Bronchial epithelial cell (primary cell): ENCODE measurements at regions not wholly inside any gene's neighbourhood (a gene's known extent, or its start where the extent isn't known, plus 50 kb on each side); places are given as distances from the start of the nearest gene placed in this dataset.
"Not testable (repeated sequence)": the region's sequence is repeated elsewhere in the genome, so short reads cannot be mapped to it uniquely, and the experiment has no call there.

ENCODE experiments used
- DNase-seq: peaks from one replicate; pipeline ENCODE4 v3.0.0-alpha.2; 2010; ENCODE audit warnings: low read depth
- FAIRE-seq: peaks from 2 replicates; lab custom pipeline; 2011; peaks lifted over from hg19 to GRCh38; lab: Jason Lieb, UNC
- H3K27me3 ChIP-seq: 2 replicates; pipeline ENCODE4 v1.5.1; 2011; ENCODE audit warnings: low read length; ENCODE audit not compliant: control insufficient read depth, insufficient read depth
- H3K36me3 ChIP-seq: 2 replicates; pipeline ENCODE4 v1.5.1; 2011; ENCODE audit warnings: low read length; ENCODE audit not compliant: control insufficient read depth, insufficient read depth
- H3K4me3 ChIP-seq: 2 replicates; pipeline ENCODE4 v1.5.1; 2011; ENCODE audit warnings: mild to moderate bottlenecking, low read depth, low read length, control low read depth
- TF ChIP-seq, protein P1 (sequence below): IDR thresholded peaks from 2 replicates; pipeline ENCODE4 v1.5.1; 2011; ENCODE audit warnings: mild to moderate bottlenecking, moderate library complexity, low read length, control low read depth, inconsistent platforms; ENCODE audit not compliant: insufficient read depth, severe bottlenecking

DNA sequence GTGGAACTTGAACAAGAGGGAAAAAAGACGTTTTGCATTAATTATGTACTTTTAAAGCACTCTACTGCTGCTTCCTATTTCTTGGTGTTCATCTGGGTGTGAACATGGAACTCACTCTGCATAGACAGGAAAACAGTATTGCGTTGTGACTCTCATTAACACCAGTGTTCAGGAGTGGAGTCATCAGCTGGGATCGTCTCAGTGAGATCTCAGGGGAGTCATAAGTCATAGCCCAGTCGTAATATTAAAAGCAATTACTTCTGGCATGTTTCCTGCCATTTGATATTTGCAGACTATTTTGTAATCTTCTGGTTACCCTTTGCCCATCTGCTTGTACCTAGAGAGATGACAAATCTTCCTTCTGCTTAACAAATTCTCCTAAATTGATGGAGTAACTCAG, 462.0 kb upstream of the ATP11B start:
- no peaks in the 10 kb centered on the region for H3K36me3 ChIP-seq
- H3K27me3 ChIP-seq: no peaks in the 10 kb centered on the region
- H3K4me3 ChIP-seq: no peak overlapping the region
- TF ChIP-seq, protein P1, sequence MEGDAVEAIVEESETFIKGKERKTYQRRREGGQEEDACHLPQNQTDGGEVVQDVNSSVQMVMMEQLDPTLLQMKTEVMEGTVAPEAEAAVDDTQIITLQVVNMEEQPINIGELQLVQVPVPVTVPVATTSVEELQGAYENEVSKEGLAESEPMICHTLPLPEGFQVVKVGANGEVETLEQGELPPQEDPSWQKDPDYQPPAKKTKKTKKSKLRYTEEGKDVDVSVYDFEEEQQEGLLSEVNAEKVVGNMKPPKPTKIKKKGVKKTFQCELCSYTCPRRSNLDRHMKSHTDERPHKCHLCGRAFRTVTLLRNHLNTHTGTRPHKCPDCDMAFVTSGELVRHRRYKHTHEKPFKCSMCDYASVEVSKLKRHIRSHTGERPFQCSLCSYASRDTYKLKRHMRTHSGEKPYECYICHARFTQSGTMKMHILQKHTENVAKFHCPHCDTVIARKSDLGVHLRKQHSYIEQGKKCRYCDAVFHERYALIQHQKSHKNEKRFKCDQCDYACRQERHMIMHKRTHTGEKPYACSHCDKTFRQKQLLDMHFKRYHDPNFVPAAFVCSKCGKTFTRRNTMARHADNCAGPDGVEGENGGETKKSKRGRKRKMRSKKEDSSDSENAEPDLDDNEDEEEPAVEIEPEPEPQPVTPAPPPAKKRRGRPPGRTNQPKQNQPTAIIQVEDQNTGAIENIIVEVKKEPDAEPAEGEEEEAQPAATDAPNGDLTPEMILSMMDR: no peak
- peak; percentile 29 for DNase-seq
- no peak for FAIRE-seq

DNA sequence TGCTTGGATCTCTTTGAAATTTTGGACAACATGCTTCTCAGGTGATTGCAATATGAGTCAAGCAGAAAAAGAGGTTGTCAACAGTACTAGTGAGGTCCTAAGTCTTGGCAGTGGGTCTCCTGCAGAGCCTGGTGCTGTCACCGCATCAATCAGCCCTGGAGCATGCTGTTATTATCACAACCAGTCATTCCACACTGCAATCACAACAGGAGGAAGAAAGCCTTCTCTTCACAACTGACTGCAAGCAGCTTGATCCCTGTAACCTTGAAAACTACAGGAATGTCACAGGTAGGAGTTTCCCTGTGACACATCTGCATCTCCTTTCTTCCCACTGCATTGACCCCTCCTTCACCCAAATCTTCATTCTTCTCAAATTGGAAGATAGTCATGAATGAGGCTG, 451.1 kb upstream of the ATP11B start:
- no peaks in the 10 kb centered on the region for H3K36me3 ChIP-seq
- H3K4me3 ChIP-seq: no peak overlapping the region
- TF ChIP-seq, protein P1: no peak
- FAIRE-seq (no peak), DNase-seq (no peak)
- no peaks in the 10 kb centered on the region for H3K27me3 ChIP-seq

DNA sequence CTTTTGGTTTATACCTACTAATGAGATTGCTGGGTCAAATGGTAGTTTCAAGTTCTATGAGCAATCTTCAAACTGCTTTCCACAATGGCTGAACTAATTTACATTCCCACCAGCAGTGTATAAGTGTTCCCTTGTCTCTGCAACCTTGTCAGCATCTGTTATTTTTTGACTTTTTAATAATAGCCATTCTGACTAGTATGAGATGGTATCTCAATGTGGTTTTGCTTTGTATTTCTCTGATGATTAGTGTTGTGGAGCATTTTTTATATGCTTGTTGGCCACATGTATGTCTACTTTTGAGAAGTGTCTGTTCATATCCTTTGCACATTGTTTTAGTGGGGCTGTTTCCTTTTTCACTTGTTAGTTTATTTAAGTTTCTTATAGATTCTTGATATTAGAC, 449.3 kb upstream of the ATP11B start:
- not testable (repeated sequence) for DNase-seq

DNA sequence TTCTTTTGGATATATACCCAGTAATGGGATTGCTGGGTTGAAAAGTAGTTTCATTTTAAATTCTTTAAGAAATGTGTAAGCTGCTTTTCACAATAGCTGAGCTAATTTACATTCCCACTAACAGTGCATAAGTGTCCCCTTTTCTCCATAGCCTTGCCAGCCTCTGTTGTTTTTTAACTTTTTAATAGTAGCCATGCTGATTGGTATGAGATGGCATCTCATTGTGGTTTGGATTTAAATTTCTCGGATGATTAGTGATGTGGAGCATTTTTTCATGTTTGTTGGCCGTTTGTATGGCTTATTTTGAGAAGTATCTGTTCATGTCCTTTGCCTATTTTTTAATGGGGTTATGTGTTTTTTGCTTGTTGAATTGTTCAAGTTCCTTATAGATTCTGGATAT, 444.3 kb upstream of the ATP11B start:
- H3K4me3 ChIP-seq: no peak overlapping the region
- H3K27me3 ChIP-seq: no peaks in the 10 kb centered on the region
- no peak for DNase-seq
- FAIRE-seq: no peak
- H3K36me3 ChIP-seq: no peaks in the 10 kb centered on the region
- TF ChIP-seq, protein P1: no peak

More for the DNA sequence above, 449.3 kb upstream of the ATP11B start:
- not testable (repeated sequence) for H3K36me3 ChIP-seq, H3K4me3 ChIP-seq, FAIRE-seq, H3K27me3 ChIP-seq

DNA sequence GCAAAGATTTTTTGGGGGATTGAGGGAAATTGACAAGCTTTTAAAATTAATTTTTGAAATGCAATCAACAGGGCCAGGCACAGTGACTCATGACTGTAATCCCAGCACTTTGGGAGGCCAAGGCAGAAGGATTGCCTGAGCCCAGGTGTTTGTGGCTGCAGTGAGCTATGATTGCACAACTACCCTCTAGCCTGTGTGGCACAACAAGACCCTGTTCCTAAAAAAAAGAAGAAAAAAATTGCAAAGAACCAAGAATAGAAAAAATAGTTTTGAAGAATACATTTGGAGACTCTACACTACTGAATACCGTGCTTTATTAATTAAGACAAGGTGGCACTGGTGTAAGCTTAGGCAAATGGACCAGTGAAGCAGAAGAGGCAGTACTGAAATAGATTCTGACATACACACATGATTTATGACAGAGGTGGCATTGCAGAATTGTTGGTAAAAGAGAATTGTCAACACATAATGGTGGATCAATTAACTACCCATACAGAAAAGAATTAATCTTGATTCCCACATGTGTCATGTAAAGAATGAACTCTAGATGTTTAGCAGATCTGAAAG, 443.3 kb upstream of the ATP11B start:
- FAIRE-seq (no peak), DNase-seq (peak; percentile 15)
- Histone ChIP-seq H3K27me3 (no peaks in the 10 kb centered on the region), H3K4me3 (no peak overlapping the region), H3K36me3 (no peaks in the 10 kb centered on the region)
- TF ChIP-seq, protein P1: no peak

DNA sequence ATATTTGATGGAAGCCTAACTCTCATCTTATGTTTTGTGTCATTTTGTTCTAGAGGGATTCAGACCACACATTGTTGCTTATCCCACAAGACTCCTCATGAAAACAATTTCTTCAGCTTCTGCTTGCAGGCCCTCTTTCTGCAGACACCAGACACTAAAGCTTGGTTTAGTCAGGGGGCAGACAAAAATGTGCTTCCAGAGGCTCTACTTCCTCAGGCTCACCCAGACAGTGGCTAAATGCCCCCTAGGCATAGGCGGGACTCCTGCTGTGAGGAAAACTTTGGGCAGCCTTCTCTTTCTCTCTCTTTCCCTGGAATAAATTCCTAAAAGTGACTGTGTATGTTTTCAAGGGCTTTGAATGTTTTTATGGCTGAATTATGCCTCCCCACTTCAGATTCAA, 435.4 kb upstream of the ATP11B start:
- peak; percentile 4 for DNase-seq
- no peaks in the 10 kb centered on the region for H3K36me3 ChIP-seq
- no peaks in the 10 kb centered on the region for H3K27me3 ChIP-seq
- H3K4me3 ChIP-seq: no peak overlapping the region
- FAIRE-seq: no peak
- TF ChIP-seq, protein P1: no peak
